Muscle of leg (tissue), 3 donors: ENCODE measurements at regions not wholly inside any gene's neighbourhood (a gene's known extent, or its start where the extent isn't known, plus 50 kb on each side); places are given as distances from the start of the nearest gene placed in this dataset.

Source experiments
- DNase-seq: peaks from one replicate; pipeline ENCODE4 v3.0.0; 2013
- H3K27ac ChIP-seq: one replicate; pipeline ENCODE4 v1.5.1; 2013; ENCODE audit warnings: mild to moderate bottlenecking, low read length, control low read depth
- H3K27me3 ChIP-seq: one replicate; pipeline ENCODE4 v1.6.1; 2013; ENCODE audit warnings: low read length; ENCODE audit not compliant: control insufficient read depth, insufficient read depth
- H3K36me3 ChIP-seq: one replicate; pipeline ENCODE4 v1.6.1; 2013; ENCODE audit warnings: low read length; ENCODE audit not compliant: control insufficient read depth, insufficient read depth
- H3K4me1 ChIP-seq: one replicate; pipeline ENCODE4 v1.6.1; 2013; ENCODE audit warnings: low read length; ENCODE audit not compliant: control insufficient read depth, insufficient read depth
- H3K4me3 ChIP-seq: one replicate; pipeline ENCODE4 v1.5.1; 2013; ENCODE audit warnings: low read length, control low read depth
- H3K9me3 ChIP-seq: replicated peaks from 2 replicates; pipeline ENCODE4 v1.6.1; 2013; ENCODE audit warnings: low read depth, low read length; ENCODE audit not compliant: control insufficient read depth
- WGBS: methylation state at CpG from one replicate; pipeline ENCODE4 v1.1.5; 2013; ENCODE audit warnings: missing lambda C conversion rate; ENCODE audit not compliant: insufficient coverage; 5-methylcytosine and 5-hydroxymethylcytosine counted together

GRCh38 chr16:64321881-64322280, 800.0 kb downstream of the CDH11 start:
- no peaks in the 10 kb centered on the region for H3K27me3 ChIP-seq
- WGBS, result no CpG with 5 or more reads among the region's 2 CpGs
- DNase-seq, result no peak

DNA sequence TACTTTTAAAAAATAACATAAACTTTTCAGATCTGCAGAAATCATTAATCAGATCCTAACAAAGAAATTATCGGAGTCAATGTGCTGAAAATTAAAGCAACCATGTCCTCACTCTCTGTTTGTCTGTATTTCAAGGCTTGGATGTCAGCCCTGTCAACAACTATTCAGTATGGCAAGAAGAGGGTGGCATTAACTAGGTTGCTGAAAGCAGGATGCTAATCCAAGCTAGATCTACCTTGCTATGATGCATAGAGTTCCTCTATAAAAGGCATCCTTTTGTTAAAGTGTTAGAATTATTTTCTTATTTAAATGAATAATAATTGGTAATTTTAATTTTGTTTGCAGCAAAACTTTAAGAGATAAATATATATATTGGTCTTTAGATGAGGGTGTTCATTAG, 800.8 kb downstream of the CDH11 start:
- no CpG with 5 or more reads among the region's 1 CpG for WGBS

More at GRCh38 chr16:64321881-64322280, 800.0 kb downstream of the CDH11 start:
- Histone ChIP-seq H3K36me3 (no peaks in the 10 kb centered on the region), H3K9me3 (no peaks in the 10 kb centered on the region), H3K27ac (no peak overlapping the region), H3K4me1 (no peaks in the 10 kb centered on the region), H3K4me3 (no peak overlapping the region)

DNA sequence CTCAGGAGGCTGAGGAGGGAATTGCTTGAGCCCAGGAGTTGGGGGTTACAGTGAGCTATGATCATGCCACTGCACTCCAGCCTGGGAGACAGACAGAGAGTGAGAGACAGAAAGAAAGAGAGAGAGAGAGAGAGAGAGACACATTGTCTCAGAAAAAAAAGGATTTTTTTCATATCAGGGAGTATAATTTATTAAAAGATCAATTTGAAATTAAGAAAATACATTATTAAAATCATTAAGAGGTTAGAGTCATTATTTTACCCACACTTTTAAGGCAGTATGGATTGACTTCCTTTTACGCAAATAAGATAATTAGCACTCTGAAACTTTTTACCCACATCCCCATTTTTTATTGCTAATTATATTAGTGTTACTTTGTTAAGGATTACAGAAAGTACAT, 804.3 kb downstream of the CDH11 start:
- H3K27me3 ChIP-seq, result no peaks in the 10 kb centered on the region
- no peak overlapping the region for H3K27ac ChIP-seq
- no peak for DNase-seq
- H3K4me1 ChIP-seq, result no peaks in the 10 kb centered on the region
- H3K36me3 ChIP-seq, result no peaks in the 10 kb centered on the region
- H3K9me3 ChIP-seq, result no peaks in the 10 kb centered on the region
- H3K4me3 ChIP-seq, result no peak overlapping the region
- WGBS, result no CpG with 5 or more reads among the region's 1 CpG

More for the DNA sequence above, 800.8 kb downstream of the CDH11 start:
- H3K4me3 ChIP-seq, result no peak overlapping the region
- H3K36me3 ChIP-seq, result no peaks in the 10 kb centered on the region
- no peak overlapping the region for H3K27ac ChIP-seq
- H3K27me3 ChIP-seq, result no peaks in the 10 kb centered on the region
- H3K9me3 ChIP-seq, result no peaks in the 10 kb centered on the region
- no peak for DNase-seq
- H3K4me1 ChIP-seq, result no peaks in the 10 kb centered on the region

GRCh38 chr16:64313726-64314125, 808.1 kb downstream of the CDH11 start:
- no peak overlapping the region for H3K27ac ChIP-seq
- H3K27me3 ChIP-seq, result no peaks in the 10 kb centered on the region
- H3K4me3 ChIP-seq, result no peak overlapping the region
- WGBS, result 80% methylated on average over 1 of the region's 4 CpGs
- no peaks in the 10 kb centered on the region for H3K4me1 ChIP-seq
- peaks cover 3% of the 10 kb centered on the region for H3K9me3 ChIP-seq
- H3K36me3 ChIP-seq, result no peaks in the 10 kb centered on the region
- no peak for DNase-seq

DNA sequence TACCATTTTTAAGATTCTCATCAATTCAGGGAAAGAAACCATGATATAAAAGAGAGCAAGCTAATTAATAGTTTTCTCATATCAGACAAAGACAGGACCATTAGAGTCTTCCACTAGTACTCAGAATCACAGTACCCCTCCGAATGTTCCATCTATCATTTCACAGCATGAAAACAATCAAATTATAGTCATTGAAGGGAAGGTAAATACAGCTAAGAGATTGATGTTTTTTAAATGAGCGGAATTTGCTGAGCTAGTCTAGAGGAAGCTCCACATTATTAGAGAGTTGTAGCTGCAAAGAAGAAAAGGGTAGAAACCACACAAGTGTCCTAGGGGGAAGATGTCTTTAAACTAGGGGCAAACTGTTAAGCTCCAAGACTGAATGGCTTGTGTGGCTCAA, 808.9 kb downstream of the CDH11 start:
- Histone ChIP-seq H3K27ac (no peak overlapping the region), H3K27me3 (no peaks in the 10 kb centered on the region), H3K36me3 (no peaks in the 10 kb centered on the region), H3K4me3 (no peak overlapping the region), H3K4me1 (no peaks in the 10 kb centered on the region), H3K9me3 (peaks cover 3% of the 10 kb centered on the region)
- no CpG with 5 or more reads among the region's 2 CpGs for WGBS
- DNase-seq, result no peak

- no peaks in the 10 kb centered on the region for H3K4me1 ChIP-seq
- no peak overlapping the region for H3K4me3 ChIP-seq
- no peaks in the 10 kb centered on the region for H3K27me3 ChIP-seq
- H3K27ac ChIP-seq, result no peak overlapping the region
- no peaks in the 10 kb centered on the region for H3K36me3 ChIP-seq
- peaks cover 3% of the 10 kb centered on the region for H3K9me3 ChIP-seq
- no peak for DNase-seq
Observed at GRCh38 chr16:64312292-64312691, 809.6 kb downstream of the CDH11 start.

DNA sequence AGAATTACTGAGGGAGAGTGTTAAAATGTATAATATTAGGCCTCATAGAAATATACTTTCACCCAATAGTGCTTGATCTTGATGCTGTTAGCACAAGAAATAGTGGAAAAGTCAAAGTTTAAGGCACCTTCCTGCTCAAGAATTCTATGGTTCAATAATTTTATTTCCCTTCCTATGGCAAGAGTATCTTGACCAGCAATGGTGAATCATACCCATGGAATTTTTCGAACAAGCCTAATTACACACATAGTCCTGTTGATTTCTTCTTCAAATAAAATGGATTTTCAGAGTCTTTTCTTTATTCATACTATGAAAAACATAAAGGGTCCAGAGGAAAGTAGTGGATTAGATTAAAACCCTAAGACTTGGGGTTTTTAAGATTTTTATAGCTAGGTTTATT, 810.6 kb downstream of the CDH11 start:
- H3K27ac ChIP-seq, result no peak overlapping the region
- DNase-seq, result no peak
- H3K36me3 ChIP-seq, result no peaks in the 10 kb centered on the region
- H3K27me3 ChIP-seq, result no peaks in the 10 kb centered on the region
- H3K4me1 ChIP-seq, result no peaks in the 10 kb centered on the region
- WGBS, result no CpG with 5 or more reads among the region's 1 CpG
- H3K4me3 ChIP-seq, result no peak overlapping the region
- H3K9me3 ChIP-seq, result peaks cover 3% of the 10 kb centered on the region

GRCh38 chr16:64309398-64310110, 812.3 kb downstream of the CDH11 start:
- Histone ChIP-seq H3K36me3 (no peaks in the 10 kb centered on the region), H3K27me3 (no peaks in the 10 kb centered on the region), H3K27ac (no peak overlapping the region), H3K4me3 (no peak overlapping the region), H3K9me3 (peaks cover 3% of the 10 kb centered on the region), H3K4me1 (no peaks in the 10 kb centered on the region)
- no peak for DNase-seq
- 63% methylated on average over 1 of the region's 2 CpGs for WGBS

GRCh38 chr16:64308721-64309120, 813.1 kb downstream of the CDH11 start:
- Histone ChIP-seq H3K27me3 (no peaks in the 10 kb centered on the region), H3K9me3 (peaks cover 3% of the 10 kb centered on the region), H3K4me1 (no peaks in the 10 kb centered on the region), H3K27ac (no peak overlapping the region), H3K4me3 (no peak overlapping the region), H3K36me3 (no peaks in the 10 kb centered on the region)
- 80% methylated on average over 1 of the region's 3 CpGs for WGBS
- DNase-seq, result no peak

GRCh38 chr16:64307431-64307830, 814.4 kb downstream of the CDH11 start:
- Histone ChIP-seq H3K4me3 (no peak overlapping the region), H3K36me3 (no peaks in the 10 kb centered on the region), H3K27ac (no peak overlapping the region), H3K27me3 (no peaks in the 10 kb centered on the region), H3K9me3 (peaks cover 3% of the 10 kb centered on the region), H3K4me1 (no peaks in the 10 kb centered on the region)
- DNase-seq, result no peak
- 79% methylated on average over 2 of the region's 2 CpGs for WGBS

- Histone ChIP-seq H3K36me3 (no peaks in the 10 kb centered on the region), H3K27me3 (no peaks in the 10 kb centered on the region), H3K4me1 (no peaks in the 10 kb centered on the region), H3K4me3 (no peak overlapping the region), H3K27ac (no peak overlapping the region), H3K9me3 (peaks cover 3% of the 10 kb centered on the region)
- no peak for DNase-seq
- WGBS, result no CpG with 5 or more reads among the region's 1 CpG
Observed at GRCh38 chr16:64305663-64306062, 816.2 kb downstream of the CDH11 start.
